K562 (cell line): ENCODE measurements at regions not wholly inside any gene's neighbourhood (a gene's known extent, or its start where the extent isn't known, plus 50 kb on each side); places are given as distances from the start of the nearest gene placed in this dataset.

Experiments
- ATAC-seq: fragments of 200-7000 bp; cut with Tn5 transposase; 3 replicates; pipeline ENCODE4 v1.9.1; 2020; ENCODE audit warnings: moderate library complexity
- BruUV-seq: library from RNA; stranded (reverse); fragments of 400-500 nt; replicated peaks from 2 replicates; lab custom pipeline; 2021; lab: Mats Ljungman, UMichigan
- CTCF ChIA-PET: fragments of 300-600 bp; formaldehyde crosslinking; extraction: SDS; loops from one replicate; lab custom pipeline; 2021; ENCODE audit warnings: low intra/inter-chr PET ratio; lab: Yijun Ruan, JAX
- POLR2A ChIA-PET: fragments of 300-600, 350-650 bp; sonication (Branson Sonifier 250); formaldehyde crosslinking; extraction: SDS; loops from one replicate; lab custom pipeline; 2021; ENCODE audit warnings: antibody characterized with exemption, inconsistent platforms; lab: Yijun Ruan, JAX
- DNase-seq, 4 experiments: peaks; one replicate each; pipeline versions ENCODE4 v3.0.0 to v3.0.0-alpha.2; 2011 to 2018; ENCODE audit warnings: low spot score in 3 of 4, mixed read lengths in 3 of 4; ENCODE audit errors: extremely low read depth in 1 of 4
- FAIRE-seq: peaks from 2 replicates; lab custom pipeline; 2011; peaks lifted over from hg19 to GRCh38; lab: Jason Lieb, UNC
- H2AFZ ChIP-seq: 2 replicates; pipeline ENCODE4 v1.6.0; 2011; ENCODE audit warnings: low read depth, low read length, control low read depth, inconsistent platforms
- H3K27ac ChIP-seq: fragments of 200-600 bp; 3 replicates; pipeline ENCODE4 v1.8.0; 2011; ENCODE audit warnings: low read depth, mild to moderate bottlenecking, control low read depth, inconsistent platforms, low read length, moderate library complexity, mixed read lengths; ENCODE audit errors: extremely low read depth
- H3K27me3 ChIP-seq, 2 experiments: fragments of 300-600 bp in 1 of 2; 2 replicates in 1 of 2; 3 replicates in 1 of 2; pipeline versions ENCODE4 v1.6.0 to v1.8.0; 2011; ENCODE audit warnings: inconsistent platforms in 2 of 2, low read length in 2 of 2, mild to moderate bottlenecking in 1 of 2, mixed read lengths in 1 of 2, moderate library complexity in 1 of 2; ENCODE audit not compliant: control insufficient read depth in 2 of 2, insufficient read depth in 2 of 2
- H3K36me3 ChIP-seq: fragments of 300-600 bp; 3 replicates; pipeline ENCODE4 v1.8.0; 2011; ENCODE audit warnings: mild to moderate bottlenecking, low read length, inconsistent platforms; ENCODE audit not compliant: control insufficient read depth, insufficient read depth
- H3K4me1 ChIP-seq, 2 experiments: fragments of 200-600 bp in 1 of 2; replicated peaks in 1 of 2; 2 replicates in 1 of 2; 3 replicates in 1 of 2; pipeline versions ENCODE4 v1.5.1 to v1.8.0; 2011; ENCODE audit warnings: inconsistent platforms in 2 of 2, low read length in 2 of 2, mild to moderate bottlenecking in 1 of 2, mixed read lengths in 1 of 2, moderate library complexity in 1 of 2; ENCODE audit not compliant: control insufficient read depth in 2 of 2, insufficient read depth in 2 of 2
- H3K4me2 ChIP-seq: 2 replicates; pipeline ENCODE4 v1.6.1; 2011; ENCODE audit warnings: low read length, control low read depth, inconsistent platforms, mixed read lengths; ENCODE audit not compliant: insufficient read depth
- H3K4me3 ChIP-seq: fragments of 200-600 bp; sonication (generic), shearing (Covaris generic); 2 replicates; pipeline ENCODE4 v1.5.1; 2016; ENCODE audit warnings: control low read depth, inconsistent platforms
- H3K79me2 ChIP-seq: fragments of 200-600 bp; 3 replicates; pipeline ENCODE4 v1.8.0; 2011; ENCODE audit warnings: low read length, inconsistent platforms; ENCODE audit not compliant: control insufficient read depth, insufficient read depth
- H3K9ac ChIP-seq, 2 experiments: 2 replicates each; pipeline versions ENCODE4 v1.6.0 to v1.6.1; 2011; ENCODE audit warnings: low read depth in 2 of 2, low read length in 2 of 2, control low read depth in 1 of 2, inconsistent platforms in 1 of 2, mild to moderate bottlenecking in 1 of 2, mixed read lengths in 1 of 2; ENCODE audit not compliant: insufficient read depth in 1 of 2
- H3K9me1 ChIP-seq: one replicate; pipeline ENCODE4 v1.6.0; 2011; ENCODE audit warnings: inconsistent platforms, mild to moderate bottlenecking, low read length, moderate library complexity; ENCODE audit not compliant: control insufficient read depth, insufficient read depth
- H3K9me3 ChIP-seq: replicated peaks from 2 replicates; pipeline ENCODE4 v1.5.1; 2011; ENCODE audit warnings: low read depth, low read length, inconsistent platforms; ENCODE audit not compliant: control insufficient read depth, insufficient read depth
- H4K20me1 ChIP-seq: replicated peaks from 2 replicates; pipeline ENCODE4 v1.6.1; 2011; ENCODE audit warnings: low read length, inconsistent platforms, mixed read lengths; ENCODE audit not compliant: control insufficient read depth, insufficient read depth
- BRD4 ChIP-seq: fragments of 200-600 bp; sonication (generic); IDR thresholded peaks from 2 replicates; pipeline ENCODE4 v1.6.1; 2017; ENCODE audit warnings: inconsistent platforms
- DPF2 ChIP-seq: fragments of 450-650 bp; IDR thresholded peaks from 2 replicates; pipeline ENCODE4 v1.6.1; 2016
- ERF ChIP-seq: fragments of 450-650 bp; formaldehyde crosslinking; IDR thresholded peaks from 2 replicates; pipeline ENCODE4 v1.4.0; 2020; ENCODE audit warnings: mild to moderate bottlenecking, mixed read lengths
- HLTF ChIP-seq: fragments of 450-650 bp; IDR thresholded peaks from 2 replicates; pipeline ENCODE4 v1.6.1; 2016
- KLF10 ChIP-seq: fragments of 250-450 bp; sonication (Bioruptor Pico); IDR thresholded peaks from 2 replicates; pipeline ENCODE4 v1.6.1; 2021; ENCODE audit warnings: matching md5 sums
- PCBP1 ChIP-seq: fragments of 200-400 bp; formaldehyde crosslinking; IDR thresholded peaks from 2 replicates; pipeline ENCODE4 v1.6.1; 2018; ENCODE audit warnings: mild to moderate bottlenecking, low read depth, low read length; ENCODE audit not compliant: poor library complexity, severe bottlenecking
- SMAD1 ChIP-seq: fragments of 150-350 bp; IDR thresholded peaks from 2 replicates; pipeline ENCODE4 v1.6.1; 2014; ENCODE audit warnings: low read length, low read depth; ENCODE audit not compliant: partially characterized antibody
- TAF9B ChIP-seq: fragments of 450-650 bp; IDR thresholded peaks from 2 replicates; pipeline ENCODE4 v1.6.1; 2018; ENCODE audit warnings: mild to moderate bottlenecking; ENCODE audit not compliant: partially characterized antibody
- ZBED1 ChIP-seq: IDR thresholded peaks from 2 replicates; pipeline ENCODE4 v1.6.1; 2014
- ZNF212 ChIP-seq: fragments of 450-650 bp; formaldehyde crosslinking; IDR thresholded peaks from 2 replicates; pipeline ENCODE4 v1.4.0; 2020; ENCODE audit warnings: mild to moderate bottlenecking
- ZNF584 ChIP-seq: fragments of 200-800 bp; sonication (Bioruptor generic); IDR thresholded peaks from 2 replicates; pipeline ENCODE4 v1.6.1; 2016; ENCODE audit warnings: low read depth, mild to moderate bottlenecking, missing genetic modification characterization, missing compliant biosample characterization
- WGBS: fragments of 100-300 bp; shearing (Covaris generic); methylation state at CpG from one replicate; pipeline ENCODE4 v1.1.6; 2016; ENCODE audit warnings: low coverage, mixed read lengths; ENCODE audit not compliant: insufficient coverage; ENCODE audit errors: missing lambda C conversion rate; 5-methylcytosine and 5-hydroxymethylcytosine counted together
- in situ Hi-C: fragments of 300-500 bp; cut with MboI; formaldehyde crosslinking; loops from 4 replicates; pipeline ENCODE4 v1.15.0; 2018; ENCODE audit warnings: inconsistent platforms, mixed read lengths
- intact Hi-C: fragments of 100-400 bp; cut with micrococcal nuclease; formaldehyde crosslinking; loops from 2 replicates; pipeline ENCODE4 v1.14.2; 2022
- TF ChIP-seq, protein P1 (sequence below): fragments of 450-650 bp; formaldehyde crosslinking; IDR thresholded peaks from 2 replicates; pipeline ENCODE4 v1.4.0; 2020; ENCODE audit warnings: mild to moderate bottlenecking, moderate library complexity
- TF ChIP-seq, protein P2 (sequence below): sonication (generic); formaldehyde crosslinking; IDR thresholded peaks from 2 replicates; pipeline ENCODE4 v1.8.1; 2023; ENCODE audit warnings: mild to moderate bottlenecking, missing genetic modification reagents, moderate library complexity
- TF ChIP-seq, protein P3 (sequence below): fragments of 250-450 bp; sonication (Bioruptor Pico); IDR thresholded peaks from 2 replicates; pipeline ENCODE4 v1.4.0; 2020; ENCODE audit warnings: mild to moderate bottlenecking, moderate library complexity

DNA sequence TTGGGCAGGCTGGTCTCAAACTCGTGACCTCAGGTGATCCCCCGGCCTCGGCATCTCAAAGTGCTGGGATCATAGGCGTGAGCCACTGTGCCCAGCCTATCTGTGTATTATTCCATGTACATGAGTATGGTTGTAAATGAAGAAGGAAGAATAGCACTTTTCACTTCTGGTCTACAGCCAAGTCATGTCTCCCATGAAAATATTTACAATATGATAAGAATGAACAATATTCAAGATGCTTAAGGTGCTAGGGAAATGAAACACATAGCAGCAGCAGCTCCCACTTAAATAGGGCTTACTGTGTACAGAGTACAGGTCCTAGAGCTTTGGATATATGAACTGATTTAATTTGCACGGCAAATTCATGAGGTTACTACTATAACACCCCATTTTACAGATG, 70.3 kb upstream of the COL5A2 start:
- no peaks in the 10 kb centered on the region for H3K36me3 ChIP-seq
- ChIA-PET CTCF (no interaction called here), POLR2A (no interaction called here)
- no TSS peak for BruUV-seq
- H3K4me3 ChIP-seq, result no peak overlapping the region
- H3K4me2 ChIP-seq, result no peak overlapping the region
- 3% methylated on average over 5 of the region's 5 CpGs for WGBS
- ATAC-seq, result no peak
- no peaks in the 10 kb centered on the region for H3K79me2 ChIP-seq
- H3K27me3 ChIP-seq, result no peaks in the 10 kb centered on the region
- TF ChIP-seq PCBP1 (no peak), ERF (no peak), KLF10 (CRISPR knock-in tag) (no peak), TAF9B (no peak), HLTF (no peak)
- in situ Hi-C loops (no loop called here), intact Hi-C loops (no loop called here)
- H4K20me1 ChIP-seq, result no peaks in the 10 kb centered on the region
- H3K4me1 ChIP-seq, result no peaks in the 10 kb centered on the region
- FAIRE-seq, result no peak
- no peaks in the 10 kb centered on the region for H3K9me1 ChIP-seq
- no peak overlapping the region for H2AFZ ChIP-seq
- no peak for DNase-seq
- no peak overlapping the region for H3K9ac ChIP-seq
- H3K9me3 ChIP-seq, result no peaks in the 10 kb centered on the region
- no peak overlapping the region for H3K27ac ChIP-seq

DNA sequence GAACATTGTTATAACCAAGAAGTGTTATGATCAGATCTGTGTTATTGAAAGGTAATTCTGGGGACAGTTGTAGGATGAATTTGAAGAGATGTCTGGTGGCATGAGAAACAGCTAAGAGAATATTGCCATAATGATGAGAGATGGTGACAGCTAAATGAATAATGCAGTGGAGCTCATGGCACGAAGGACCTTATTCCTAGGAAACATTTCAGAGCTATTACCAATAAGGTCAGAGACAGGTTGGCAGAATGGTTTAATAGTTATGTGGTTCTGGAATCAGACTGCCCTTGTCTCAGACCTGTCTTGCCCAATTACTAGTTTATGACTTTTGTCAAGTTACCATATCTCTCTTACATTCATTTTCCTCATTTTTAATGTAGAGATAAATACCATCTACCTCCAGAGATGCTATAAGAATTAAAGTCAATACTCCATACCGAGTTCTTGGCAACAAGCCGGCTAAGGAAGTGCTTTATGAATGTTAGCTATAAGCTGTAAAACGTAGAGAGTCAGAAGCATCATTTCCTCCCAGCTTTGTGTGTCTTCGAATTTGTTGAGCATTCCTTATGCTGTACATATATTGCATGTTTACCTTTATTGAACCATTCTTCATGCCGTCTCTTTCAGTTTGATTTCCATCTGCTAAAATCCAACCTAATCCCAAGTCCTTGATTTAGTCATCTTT, 73.6 kb upstream of the COL5A2 start:
- no peak overlapping the region for H3K9ac ChIP-seq
- H2AFZ ChIP-seq, result no peak overlapping the region
- no peaks in the 10 kb centered on the region for H3K79me2 ChIP-seq
- no TSS peak for BruUV-seq
- H3K4me2 ChIP-seq, result no peak overlapping the region
- H3K9me1 ChIP-seq, result no peaks in the 10 kb centered on the region
- H3K27me3 ChIP-seq, result no peaks in the 10 kb centered on the region
- intact Hi-C loops (no loop called here), in situ Hi-C loops (no loop called here)
- no peaks in the 10 kb centered on the region for H4K20me1 ChIP-seq
- H3K4me3 ChIP-seq, result no peak overlapping the region
- FAIRE-seq (no peak), DNase-seq (no peak), ATAC-seq (no peak)
- no peaks in the 10 kb centered on the region for H3K9me3 ChIP-seq
- CTCF ChIA-PET, result no interaction called here
- no peak overlapping the region for H3K27ac ChIP-seq
- no peaks in the 10 kb centered on the region for H3K4me1 ChIP-seq
- no peaks in the 10 kb centered on the region for H3K36me3 ChIP-seq
- WGBS, result 1% methylated on average over 6 of the region's 6 CpGs
- POLR2A ChIA-PET, result no interaction called here
- TF ChIP-seq, protein P1, sequence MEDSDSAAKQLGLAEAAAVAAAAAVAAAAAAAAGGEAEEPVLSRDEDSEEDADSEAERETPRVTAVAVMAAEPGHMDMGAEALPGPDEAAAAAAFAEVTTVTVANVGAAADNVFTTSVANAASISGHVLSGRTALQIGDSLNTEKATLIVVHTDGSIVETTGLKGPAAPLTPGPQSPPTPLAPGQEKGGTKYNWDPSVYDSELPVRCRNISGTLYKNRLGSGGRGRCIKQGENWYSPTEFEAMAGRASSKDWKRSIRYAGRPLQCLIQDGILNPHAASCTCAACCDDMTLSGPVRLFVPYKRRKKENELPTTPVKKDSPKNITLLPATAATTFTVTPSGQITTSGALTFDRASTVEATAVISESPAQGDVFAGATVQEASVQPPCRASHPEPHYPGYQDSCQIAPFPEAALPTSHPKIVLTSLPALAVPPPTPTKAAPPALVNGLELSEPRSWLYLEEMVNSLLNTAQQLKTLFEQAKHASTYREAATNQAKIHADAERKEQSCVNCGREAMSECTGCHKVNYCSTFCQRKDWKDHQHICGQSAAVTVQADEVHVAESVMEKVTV (CRISPR knock-in tag), result no peak
- TF ChIP-seq BRD4 (no peak), ZNF584 (CRISPR knock-in tag) (no peak), DPF2 (no peak), ZNF212 (CRISPR knock-in tag) (no peak), SMAD1 (no peak), ZBED1 (no peak)
- TF ChIP-seq, protein P2, sequence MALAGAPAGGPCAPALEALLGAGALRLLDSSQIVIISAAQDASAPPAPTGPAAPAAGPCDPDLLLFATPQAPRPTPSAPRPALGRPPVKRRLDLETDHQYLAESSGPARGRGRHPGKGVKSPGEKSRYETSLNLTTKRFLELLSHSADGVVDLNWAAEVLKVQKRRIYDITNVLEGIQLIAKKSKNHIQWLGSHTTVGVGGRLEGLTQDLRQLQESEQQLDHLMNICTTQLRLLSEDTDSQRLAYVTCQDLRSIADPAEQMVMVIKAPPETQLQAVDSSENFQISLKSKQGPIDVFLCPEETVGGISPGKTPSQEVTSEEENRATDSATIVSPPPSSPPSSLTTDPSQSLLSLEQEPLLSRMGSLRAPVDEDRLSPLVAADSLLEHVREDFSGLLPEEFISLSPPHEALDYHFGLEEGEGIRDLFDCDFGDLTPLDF (CRISPR knock-in tag), result no peak
- TF ChIP-seq, protein P3, sequence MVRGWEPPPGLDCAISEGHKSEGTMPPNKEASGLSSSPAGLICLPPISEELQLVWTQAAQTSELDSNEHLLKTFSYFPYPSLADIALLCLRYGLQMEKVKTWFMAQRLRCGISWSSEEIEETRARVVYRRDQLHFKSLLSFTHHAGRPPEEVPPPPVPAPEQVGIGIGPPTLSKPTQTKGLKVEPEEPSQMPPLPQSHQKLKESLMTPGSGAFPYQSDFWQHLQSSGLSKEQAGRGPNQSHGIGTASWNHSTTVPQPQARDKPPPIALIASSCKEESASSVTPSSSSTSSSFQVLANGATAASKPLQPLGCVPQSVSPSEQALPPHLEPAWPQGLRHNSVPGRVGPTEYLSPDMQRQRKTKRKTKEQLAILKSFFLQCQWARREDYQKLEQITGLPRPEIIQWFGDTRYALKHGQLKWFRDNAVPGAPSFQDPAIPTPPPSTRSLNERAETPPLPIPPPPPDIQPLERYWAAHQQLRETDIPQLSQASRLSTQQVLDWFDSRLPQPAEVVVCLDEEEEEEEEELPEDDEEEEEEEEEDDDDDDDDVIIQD (CRISPR knock-in tag), result no peak
